GM12801 (cell line): ENCODE measurements at regions not wholly inside any gene's neighbourhood (a gene's known extent, or its start where the extent isn't known, plus 50 kb on each side); places are given as distances from the start of the nearest gene placed in this dataset.

ENCODE experiments used
- CTCF ChIP-seq: IDR thresholded peaks from one replicate; pipeline ENCODE4 v1.5.1; 2011; ENCODE audit warnings: control low read depth; ENCODE audit not compliant: insufficient read length; ENCODE audit errors: extremely low read depth

DNA sequence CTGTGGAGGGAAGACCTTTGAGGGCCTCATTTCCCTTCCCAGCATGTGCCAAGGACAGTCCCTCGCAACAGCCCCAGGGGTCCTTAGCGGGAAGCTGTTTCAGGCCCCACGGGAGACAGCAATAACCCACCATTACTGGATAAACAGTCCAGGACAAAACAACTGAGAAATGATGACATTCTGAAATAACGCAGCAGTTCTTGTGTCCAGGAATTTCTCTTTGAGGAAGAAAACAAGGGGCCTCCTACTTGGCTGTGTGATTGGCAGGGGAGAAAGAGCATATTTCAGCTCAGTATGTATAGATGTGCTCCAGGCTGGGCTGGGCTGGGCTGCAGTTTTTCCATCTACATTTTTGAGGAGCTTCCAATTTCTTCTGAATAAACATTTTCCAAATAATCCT lies 82.2 kb upstream of the THBS1 start:
- no peak for TF ChIP-seq CTCF

DNA sequence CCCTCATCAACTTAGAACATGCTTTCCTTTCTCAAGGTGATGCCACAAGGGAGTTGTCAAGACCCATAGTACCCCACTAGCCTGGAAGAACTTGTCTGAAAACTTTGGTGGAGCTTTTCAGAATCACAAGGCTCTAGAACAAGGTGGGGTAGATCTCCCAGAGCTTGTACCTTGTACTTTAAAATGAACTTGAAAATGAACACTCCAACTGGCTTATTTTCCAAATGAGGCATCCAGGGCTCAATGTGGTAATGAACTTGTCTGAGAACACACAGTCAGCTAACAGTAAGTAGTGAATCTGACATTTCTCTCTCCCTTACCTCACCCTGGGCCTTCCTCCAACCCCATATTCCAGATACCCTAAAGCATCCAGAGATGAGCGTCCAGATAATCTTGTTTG lies 81.8 kb upstream of the THBS1 start:
- TF ChIP-seq CTCF: no peak

GRCh38 chr15:39499681-39500080 lies 81.2 kb upstream of the THBS1 start:
- TF ChIP-seq CTCF: no peak

GRCh38 chr15:39501366-39502081 lies 79.4 kb upstream of the THBS1 start:
- no peak for TF ChIP-seq CTCF

DNA sequence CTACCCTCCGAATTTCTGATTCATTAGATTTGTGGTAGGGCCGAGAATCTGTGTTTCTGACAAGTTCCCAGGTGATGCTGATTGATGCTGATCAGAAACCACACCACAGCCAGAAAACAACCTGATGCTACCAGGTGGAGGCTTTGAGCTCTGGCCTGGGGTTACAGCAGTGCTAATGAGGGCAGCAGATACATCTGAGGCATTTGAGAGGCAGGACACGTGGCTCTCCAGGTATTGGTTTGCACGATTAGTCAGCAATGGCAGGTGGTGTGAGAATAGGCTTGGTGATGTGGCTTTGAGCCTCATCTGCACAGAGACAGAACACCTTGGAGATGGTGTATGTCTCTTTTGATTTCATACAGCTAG lies 78.8 kb upstream of the THBS1 start:
- TF ChIP-seq CTCF: no peak

GRCh38 chr15:39502611-39503195 lies 78.2 kb upstream of the THBS1 start:
- TF ChIP-seq CTCF: no peak

- TF ChIP-seq CTCF: no peak
Observed at GRCh38 chr15:39503526-39503925, 77.4 kb upstream of the THBS1 start.
